ENCODE measurements at regions not wholly inside any gene's neighbourhood (a gene's known extent, or its start where the extent isn't known, plus 50 kb on each side); places are given as distances from the start of the nearest gene placed in this dataset.

DNA sequence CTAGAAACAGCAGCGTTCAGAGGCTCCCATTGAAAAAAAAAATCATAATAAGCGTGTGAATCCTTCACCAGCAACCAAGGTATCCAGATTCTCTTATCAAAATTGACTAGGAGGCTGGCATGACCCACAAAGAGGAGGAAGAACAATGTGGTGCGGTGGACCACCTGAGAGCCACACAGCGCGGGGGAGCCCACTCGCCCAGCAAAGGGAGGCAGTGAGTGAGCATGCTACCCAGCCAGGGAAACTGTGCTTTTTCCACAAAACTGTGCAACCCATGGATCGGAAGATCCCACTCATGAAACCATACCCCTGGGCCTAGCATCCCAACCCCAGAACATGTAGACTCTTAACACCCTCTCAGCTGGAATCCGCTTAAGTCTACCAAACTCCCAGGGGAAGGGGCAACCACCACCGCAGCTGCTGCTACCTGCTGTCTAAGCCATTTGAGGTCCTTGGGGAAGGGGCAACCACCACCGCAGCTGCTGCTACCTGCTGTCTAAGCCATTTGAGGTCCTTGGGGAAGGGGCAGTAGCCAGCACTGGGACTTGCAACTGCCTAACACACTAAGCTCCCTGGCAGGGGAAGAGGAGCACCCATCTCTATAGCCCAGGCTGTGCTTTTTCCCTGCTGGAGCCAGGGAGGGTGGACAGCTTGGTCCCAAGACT lies 102.8 kb upstream of the CLDN18 start:
- TF ChIP-seq POLR2A (IDR thresholded peaks at IDR 0.05): no peak
- TF ChIP-seq, protein P1, sequence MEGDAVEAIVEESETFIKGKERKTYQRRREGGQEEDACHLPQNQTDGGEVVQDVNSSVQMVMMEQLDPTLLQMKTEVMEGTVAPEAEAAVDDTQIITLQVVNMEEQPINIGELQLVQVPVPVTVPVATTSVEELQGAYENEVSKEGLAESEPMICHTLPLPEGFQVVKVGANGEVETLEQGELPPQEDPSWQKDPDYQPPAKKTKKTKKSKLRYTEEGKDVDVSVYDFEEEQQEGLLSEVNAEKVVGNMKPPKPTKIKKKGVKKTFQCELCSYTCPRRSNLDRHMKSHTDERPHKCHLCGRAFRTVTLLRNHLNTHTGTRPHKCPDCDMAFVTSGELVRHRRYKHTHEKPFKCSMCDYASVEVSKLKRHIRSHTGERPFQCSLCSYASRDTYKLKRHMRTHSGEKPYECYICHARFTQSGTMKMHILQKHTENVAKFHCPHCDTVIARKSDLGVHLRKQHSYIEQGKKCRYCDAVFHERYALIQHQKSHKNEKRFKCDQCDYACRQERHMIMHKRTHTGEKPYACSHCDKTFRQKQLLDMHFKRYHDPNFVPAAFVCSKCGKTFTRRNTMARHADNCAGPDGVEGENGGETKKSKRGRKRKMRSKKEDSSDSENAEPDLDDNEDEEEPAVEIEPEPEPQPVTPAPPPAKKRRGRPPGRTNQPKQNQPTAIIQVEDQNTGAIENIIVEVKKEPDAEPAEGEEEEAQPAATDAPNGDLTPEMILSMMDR (IDR thresholded peaks at IDR 0.05): no peak

Measured in uterus (tissue), 2 donors.